NOMO-1 treated with DMSO at 0.1 percent for 48 hours (cell line): ENCODE measurements at regions not wholly inside any gene's neighbourhood (a gene's known extent, or its start where the extent isn't known, plus 50 kb on each side); places are given as distances from the start of the nearest gene placed in this dataset.
"Not testable (repeated sequence)": the region's sequence is repeated elsewhere in the genome, so short reads cannot be mapped to it uniquely, and the experiment has no call there.

Experiments used
- DNase-seq: peaks from one replicate; lab custom pipeline; 2025; ENCODE audit not compliant: unreplicated experiment; lab: John Stamatoyannopoulos, UW

DNA sequence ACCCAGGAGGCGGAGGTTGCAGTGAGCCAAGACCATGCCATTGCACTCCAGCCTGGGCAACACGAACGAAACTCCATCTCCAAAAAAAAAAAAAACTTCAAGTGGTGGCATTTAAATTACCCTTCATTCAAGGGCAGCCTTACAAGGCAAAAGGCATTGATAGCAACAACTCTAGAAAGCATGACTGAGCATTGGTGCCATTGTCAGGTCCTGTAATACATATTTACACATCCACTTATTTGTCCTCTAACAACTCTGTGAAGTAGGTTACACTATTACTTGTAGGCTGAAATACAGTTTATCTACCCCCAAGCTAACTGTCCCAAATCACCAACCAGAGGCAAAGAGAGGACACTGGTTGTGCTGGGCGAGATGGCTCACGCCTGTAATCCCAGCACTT is 52.7 kb upstream of the LARP1 start:
- no peak for DNase-seq

DNA sequence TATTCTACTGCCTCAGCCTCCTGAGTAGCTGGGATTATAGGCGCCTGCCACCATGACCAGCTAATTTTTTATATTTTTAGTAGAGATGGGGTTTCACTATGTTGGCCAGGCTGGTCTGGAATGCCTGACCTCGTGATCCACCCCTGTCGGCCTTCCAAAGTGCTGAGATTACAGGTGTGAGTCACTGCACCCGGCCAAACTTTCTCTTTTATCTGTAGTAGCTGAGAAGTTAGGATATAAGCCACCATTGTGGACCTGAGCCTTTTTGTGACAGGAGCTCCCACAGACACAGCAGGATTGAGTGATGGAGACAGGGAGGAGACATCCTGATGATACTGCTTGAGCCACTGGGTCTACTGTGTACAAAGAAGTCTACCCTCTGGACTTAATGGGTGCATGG is 53.5 kb upstream of the LARP1 start:
- not testable (repeated sequence) for DNase-seq

DNA sequence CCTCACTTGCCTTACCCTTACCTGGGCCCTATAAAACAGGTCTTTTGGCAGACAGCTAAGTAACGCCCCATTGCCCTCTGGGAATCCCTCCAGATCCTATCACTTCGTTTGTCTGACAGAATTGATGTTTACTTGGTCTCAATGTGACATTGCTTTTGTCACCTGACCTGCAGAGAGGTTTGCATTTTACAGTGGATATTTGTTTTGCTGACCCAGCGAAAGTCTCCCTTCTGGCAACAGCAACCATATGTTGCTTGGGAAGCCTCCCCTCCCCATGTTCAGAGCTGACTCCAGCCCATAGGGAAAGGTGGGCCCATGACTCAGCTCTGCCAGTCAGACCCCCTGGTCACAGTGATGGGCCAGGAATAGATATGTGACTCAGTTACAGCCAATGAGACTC is 54.0 kb upstream of the LARP1 start:
- no peak for DNase-seq

DNA sequence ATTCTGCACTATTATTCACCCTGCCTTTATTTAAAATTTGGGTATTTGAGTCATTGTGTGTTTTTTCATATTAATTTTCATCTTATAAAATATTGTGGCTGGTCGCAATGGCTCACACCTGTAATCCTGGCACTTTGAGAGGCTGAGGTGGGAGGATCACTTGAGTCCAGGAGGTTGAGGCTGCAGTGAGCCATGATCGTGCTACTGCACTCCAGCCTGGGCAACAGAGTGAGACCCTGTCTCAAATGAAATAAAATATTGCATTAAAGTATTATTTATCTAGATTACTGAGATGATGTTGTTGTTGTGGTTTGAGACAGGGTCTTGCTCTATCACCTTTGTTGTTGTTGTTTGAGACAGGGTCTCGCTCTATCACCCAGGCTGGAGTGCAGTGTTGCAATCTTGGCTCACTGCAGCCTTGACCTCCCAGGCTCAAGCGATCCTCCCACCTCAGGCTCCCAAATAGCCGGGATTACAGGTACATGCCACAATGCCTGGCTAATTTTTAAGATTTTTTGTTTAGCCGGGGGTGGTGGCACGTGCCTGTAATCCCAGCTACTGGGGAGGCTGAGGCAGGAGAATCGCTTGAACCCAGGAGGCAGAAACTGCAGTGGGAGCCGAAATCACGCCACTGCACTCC is 54.8 kb upstream of the LARP1 start:
- DNase-seq = not testable (repeated sequence)

DNA sequence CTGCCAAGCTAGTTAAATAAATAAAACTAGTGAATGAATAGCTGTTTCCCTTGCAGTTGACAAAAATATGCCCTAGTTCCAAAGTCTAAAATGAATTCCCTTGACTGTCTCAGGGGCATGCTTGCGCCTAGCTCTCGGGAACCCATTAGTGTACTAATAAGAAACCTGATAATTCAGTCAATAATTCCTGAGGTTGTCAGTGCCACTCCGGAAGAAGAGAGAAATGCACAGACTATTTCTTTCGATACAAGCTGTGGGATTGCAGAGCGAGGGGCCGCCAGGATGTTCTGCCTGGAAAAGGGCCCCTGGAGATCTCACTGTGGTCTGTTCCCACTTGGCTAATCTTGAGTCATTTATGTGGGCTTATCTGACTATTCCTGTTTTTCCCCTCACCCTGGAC is 56.4 kb upstream of the LARP1 start:
- DNase-seq = no peak

DNA sequence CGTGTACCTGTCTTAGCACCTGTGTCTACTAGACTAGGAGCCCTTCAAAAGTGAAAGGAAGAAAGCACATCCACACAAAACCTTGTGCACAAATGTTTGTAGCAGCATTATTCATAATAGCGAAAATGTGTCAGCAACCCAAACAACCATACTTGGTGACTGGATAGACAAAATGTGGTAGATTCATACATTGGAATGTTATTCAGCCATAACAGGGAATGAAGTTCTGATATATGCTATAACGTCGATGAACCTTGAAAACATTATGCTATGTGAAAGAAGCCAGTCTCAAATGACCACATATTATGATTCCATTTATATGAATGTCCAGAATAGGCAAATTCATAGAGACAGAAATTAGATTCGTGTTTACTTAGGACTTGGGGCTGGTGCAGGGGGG is 57.8 kb upstream of the LARP1 start:
- DNase-seq = no peak

DNA sequence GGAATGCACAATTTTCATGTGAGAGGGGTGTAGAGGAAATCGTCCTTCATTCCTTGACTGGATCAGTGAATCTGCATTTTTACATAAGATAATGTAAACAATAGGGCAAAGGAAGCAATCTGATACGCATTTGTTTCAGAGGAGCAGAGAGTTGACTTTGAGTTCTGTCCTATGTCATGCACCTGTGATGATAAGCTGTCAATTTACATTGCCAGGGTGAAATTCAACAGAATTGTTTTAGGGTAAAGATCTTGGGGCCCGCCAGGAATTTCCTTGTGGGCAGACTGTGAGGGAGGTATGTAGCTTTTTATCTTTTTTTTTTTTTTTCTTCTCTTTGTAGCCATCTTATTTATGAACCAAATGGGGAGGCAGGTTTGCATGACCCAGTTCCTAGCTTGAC is 58.3 kb upstream of the LARP1 start:
- DNase-seq = no peak

DNA sequence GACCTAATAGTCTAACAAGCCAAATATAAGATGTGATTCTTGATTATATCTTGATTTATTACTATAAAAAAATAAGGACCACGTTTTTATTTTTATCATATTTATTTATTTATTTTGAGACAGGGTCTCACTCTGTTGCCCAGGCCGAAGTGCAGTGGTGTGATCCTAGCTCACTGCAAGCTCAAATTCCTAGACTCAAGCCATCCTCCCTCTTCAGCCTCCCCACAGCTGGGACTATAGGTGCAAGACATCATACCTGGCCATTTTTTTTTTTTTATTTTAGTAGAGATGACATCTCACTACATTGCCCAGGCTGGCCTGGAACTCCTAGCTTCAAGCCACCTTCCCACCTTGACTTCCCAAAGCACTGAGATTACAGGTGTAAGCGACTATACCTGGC is 61.0 kb upstream of the LARP1 start:
- DNase-seq = no peak

DNA sequence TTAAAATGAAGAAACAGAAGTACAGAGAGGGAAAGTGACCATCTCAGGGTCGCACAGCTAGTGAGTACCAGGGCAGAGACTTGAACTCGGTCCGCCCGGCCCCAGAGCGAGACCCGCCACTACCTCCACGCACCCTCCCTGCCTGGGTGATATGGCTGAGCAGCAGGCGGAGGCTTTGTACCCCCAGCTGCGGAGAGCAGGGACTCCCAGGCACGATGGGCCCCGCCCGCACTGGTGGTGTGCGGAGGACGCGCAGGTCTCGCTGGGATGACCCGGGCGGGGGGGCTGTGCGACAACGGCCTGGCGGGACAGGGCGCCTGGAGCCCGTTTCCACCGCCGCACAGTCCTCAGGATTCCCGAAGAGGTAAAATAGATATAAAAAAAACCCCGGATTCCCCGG is 64.7 kb upstream of the LARP1 start:
- no peak for DNase-seq

DNA sequence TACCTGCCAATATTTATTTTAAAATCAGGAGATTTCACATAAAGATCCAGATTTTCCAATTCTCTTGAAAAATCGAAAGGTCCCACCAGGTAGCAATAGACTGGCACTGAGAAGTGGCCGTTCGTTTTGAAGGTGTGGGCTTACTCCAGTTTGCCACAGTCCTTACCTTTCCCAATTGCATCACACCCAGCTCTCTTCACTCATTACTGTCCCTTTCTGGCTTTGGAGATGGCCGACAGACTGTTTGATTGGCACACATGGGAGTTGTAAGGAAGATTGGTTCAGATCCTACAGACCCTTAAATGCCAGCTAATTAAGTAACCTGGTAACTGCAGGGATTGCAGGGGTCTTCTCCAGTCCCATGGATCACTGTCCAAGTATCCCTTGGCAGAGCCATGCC is 68.7 kb upstream of the LARP1 start:
- no peak for DNase-seq

DNA sequence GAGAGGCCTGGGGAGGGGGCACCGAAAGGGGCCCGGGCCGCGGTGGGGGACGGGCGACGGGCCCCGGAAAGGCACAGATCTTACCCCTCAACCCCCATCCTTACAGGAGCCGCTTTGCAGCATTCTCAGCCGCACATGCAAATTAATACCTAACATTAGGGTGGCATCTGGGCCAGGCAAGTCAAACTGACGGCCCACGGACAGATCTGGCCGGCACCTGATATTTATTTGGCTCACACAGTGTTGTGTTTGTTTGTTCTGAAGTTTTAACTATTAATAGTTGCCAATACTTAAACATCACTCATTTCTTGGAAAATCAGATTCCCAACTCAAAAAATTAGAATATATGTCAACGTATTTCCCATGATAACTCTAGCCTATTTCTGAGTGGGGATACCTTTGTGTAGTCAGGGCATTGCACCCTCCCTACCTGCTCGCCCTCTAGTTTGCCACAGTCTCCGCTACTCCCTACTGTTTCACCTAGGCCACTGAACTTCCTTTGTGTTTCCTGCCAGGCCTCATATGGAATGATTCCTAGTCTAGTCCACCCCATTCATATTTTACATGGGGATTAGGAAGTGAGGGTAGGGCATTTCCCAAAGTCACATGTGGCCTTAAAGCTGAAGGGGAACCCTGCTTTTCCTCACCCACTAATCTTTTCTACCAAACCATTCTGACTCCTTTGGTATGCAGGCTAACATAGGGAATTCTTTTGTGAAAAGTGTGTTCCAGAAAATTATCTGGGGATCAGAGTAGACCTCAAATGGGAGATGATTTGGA is 71.9 kb upstream of the LARP1 start:
- no peak for DNase-seq

DNA sequence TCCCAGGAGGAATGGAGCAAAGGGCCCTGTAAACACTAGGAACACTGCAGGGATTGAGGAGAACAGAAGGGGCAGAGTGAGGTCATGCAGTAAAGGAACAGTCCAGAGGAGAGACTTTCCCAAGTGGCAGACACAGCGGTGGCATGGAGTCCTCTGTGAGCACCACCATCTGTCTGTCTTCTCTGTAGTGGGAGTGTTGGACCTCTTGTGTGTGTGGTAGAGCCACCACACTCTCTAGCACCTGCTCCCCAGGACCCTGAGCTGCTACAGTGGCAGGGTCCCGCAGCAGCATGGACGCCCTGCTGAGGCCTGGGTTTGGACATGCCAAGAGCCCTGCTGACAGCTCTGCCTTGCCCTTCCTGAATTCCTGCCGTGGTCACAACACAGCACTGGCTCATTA is 75.7 kb upstream of the LARP1 start:
- no peak for DNase-seq

DNA sequence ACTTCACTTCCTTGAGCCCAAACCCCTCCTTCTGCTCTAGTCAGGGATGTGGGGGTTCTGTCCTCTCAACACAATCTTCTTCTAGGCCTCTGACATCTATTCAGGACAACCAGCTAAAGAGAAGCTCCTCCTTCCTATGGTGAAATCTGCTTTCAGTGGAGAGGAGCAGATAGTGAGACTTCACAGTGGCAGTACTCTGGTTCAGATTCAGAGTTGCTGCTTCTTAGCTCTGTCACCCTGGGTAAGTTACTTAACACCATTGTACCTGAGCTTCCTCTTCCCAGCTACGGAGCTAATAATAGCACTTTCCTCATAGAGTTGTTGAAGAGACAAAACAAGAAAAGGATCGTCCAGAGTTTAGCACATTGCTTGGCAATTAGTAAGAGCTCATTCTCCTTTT is 77.3 kb upstream of the LARP1 start:
- no peak for DNase-seq

DNA sequence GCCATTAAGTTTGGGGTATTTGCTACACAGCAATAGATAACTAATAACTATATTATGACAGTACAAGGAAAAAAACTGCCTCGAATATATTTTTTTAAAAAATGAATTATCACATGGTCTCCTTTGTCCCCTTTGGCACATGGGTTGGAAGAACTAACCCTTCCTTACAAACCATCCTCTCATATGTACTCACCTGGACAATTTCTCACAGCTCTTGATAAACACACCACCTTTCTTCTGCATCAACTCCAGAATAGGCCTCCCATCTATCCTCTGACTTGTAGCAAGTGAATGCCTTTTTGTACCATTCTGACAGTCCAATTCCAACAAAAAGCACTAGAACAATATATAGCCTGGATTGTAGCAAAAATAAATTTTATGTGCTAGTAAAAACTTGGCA is 78.7 kb upstream of the LARP1 start:
- DNase-seq = no peak

DNA sequence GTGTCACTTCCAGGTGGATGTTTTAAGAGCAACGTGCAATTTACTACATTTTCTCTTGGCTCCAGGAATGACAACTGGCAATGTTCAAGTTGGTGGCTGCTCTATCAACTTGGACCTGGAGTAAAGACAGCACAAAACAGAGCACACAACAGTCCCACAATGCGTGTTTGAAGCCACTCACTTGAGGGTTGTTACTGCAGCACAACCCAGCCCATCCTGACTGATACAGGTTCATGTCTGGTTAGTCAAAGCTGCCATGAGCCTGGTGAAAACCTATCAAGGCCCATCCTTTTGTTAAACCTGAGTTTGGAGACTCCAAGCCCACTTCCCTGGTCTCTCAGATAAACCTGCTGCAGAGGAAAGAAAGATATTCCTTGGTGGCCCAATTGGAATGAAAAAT is 81.1 kb upstream of the LARP1 start:
- DNase-seq = no peak

DNA sequence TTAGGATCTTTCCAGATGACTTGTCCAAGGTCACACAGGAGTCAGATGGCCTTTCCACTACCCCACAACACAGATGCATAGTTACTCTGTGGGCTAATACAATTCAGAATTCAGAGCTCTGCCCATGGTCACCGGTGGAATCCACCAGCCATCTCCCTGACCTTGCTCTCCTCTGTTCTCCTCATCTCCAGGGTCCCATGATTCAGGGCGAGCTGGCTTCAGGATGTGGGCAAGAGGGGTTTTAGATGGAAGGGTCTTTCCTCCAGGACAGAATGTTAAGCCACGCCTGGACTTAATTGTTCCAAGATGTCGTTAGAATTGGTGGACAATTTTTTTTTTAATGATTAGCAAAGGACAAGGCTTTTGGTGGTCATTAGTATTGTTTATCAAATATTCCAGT is 81.7 kb upstream of the LARP1 start:
- no peak for DNase-seq

DNA sequence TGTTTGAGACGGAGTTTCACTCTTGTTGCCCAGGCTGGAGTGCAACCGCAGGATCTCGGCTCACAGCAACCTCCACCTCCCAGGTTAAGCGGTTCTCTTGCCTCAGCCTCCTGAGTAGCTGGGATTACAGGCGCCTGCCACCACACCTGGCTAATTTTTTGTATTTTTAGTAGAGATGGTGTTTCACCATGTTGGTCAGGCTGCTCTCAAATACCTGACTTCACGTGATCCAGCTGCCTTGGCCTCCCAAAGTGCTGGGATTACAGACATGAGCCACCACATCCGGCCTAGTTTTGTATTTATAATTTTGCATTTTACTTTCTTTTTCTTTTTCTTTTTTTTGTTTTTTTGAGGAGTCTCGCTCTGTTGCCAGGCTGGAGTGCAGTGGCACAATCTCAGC is 85.3 kb upstream of the LARP1 start:
- not testable (repeated sequence) for DNase-seq

DNA sequence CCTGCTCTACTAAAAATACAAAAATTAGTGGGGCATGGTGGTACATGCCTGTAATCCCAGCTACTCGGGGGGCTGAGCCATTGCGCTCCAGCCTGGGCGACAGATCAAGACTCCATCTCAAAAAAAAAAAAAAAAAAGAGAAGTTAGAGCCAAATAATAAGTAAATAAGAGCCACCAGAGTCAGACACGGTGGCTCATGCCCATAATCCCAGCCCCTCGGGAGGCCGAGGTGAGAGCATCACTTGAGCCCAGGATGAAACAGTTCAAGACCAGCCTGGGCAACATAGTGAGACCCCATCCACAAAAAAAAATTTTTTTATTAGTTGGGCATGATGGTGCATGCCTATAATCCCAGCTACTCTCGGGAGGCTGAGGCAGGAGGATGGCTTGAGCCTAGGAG is 85.8 kb upstream of the LARP1 start:
- no peak for DNase-seq

DNA sequence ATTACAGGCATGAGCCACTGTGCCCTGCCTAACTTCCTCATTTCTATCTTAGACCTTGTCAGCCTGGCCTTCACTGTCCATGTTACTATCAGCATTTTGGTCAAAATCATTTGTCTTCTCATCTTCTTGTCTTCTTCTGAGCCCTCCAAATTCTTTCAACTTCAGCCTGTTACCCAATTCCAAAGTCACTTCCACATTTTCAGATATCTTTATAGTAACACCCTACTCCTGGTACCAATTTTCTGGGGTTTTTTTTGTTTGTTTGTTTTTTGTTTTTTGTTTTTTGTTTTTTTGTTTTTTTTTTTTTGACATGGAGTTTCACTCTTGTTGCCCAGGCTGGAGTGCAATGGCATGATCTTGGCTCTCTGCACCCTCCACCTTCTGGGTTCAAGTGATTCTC is 90.3 kb upstream of the LARP1 start:
- DNase-seq = no peak

DNA sequence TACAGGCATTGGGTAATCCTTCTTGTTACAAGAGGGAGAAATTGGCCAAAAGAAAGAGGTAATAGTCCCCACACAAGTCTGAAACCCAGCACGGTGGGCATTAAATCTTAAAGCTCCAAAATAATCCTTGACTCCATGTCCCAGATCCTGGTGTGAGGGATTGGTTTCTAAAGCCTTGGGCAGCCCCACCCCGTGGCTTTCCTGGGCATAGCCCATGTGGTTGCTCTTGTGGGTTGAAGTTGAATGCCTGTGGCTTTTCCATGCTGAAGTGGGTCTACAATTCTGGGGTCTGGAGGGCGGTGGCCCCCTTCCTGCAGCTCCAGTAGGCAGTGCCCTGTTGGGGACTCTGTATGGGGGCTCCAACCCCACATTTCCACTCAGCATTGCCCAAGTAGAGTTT is 91.8 kb upstream of the LARP1 start:
- no peak for DNase-seq

DNA sequence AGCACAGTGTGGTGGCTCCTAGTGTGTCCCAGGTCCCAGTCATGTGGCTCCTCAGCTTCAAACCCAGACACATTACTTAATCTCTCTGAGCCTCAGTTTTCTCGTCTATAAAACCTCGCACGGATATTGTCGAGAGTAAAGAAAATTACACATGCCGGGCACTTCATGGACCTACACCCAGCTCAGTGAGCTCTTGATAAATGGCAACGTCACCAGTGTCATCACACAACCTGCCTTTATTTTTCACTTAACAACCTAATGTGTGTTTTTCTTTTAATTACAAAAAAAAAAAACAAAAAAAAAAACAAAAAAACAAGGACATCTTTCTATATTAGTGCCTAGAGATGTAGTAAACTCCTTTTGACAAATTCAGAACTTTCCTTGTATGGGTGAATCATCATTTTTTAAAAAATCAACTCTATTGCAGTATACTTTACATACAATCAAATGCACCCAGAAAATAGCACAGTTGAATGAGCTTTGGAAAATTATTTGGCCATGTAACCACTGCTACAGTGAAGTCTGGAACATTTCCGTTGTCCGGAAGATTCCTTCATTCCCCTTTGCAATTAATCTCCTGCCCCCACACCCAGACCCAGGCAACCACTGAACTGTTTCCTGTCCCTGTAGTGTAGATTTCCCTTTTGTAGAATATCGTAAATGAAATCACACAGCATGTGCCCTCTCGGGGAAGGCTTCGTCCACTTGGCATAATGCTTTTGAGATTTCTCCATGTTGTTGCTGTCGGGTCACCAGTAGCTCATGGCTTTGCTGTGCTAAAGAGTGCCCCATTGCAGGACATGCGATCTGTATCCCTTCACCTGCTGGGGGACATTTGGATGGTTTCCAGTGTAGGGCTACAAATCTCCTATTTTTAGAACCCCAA is 100.4 kb upstream of the LARP1 start:
- no peak for DNase-seq
